Mucosa of descending colon (tissue), 3 donors: ENCODE measurements at regions not wholly inside any gene's neighbourhood (a gene's known extent, or its start where the extent isn't known, plus 50 kb on each side); places are given as distances from the start of the nearest gene placed in this dataset.

ENCODE experiments used
- ATAC-seq: fragments of 200-7000 bp; cut with Tn5 transposase; one replicate; pipeline ENCODE4 v1.9.1; 2020; ENCODE audit warnings: mild to moderate bottlenecking, moderate library complexity
- DNase-seq, 3 donors: peaks; one replicate each; pipeline ENCODE4 v3.0.0-alpha.2; 2020
- H3K36me3 ChIP-seq: fragments of 200-600 bp; one replicate; pipeline ENCODE4 v1.8.0; 2021; ENCODE audit warnings: low read depth, mild to moderate bottlenecking
- H3K4me1 ChIP-seq: fragments of 200-600 bp; one replicate; pipeline ENCODE4 v1.8.0; 2021; ENCODE audit warnings: low read depth, mild to moderate bottlenecking
- H3K4me3 ChIP-seq: fragments of 200-600 bp; one replicate; pipeline ENCODE4 v1.8.0; 2021; ENCODE audit warnings: mild to moderate bottlenecking
- H3K9me3 ChIP-seq: fragments of 200-600 bp; one replicate; pipeline ENCODE4 v1.8.0; 2021; ENCODE audit warnings: mild to moderate bottlenecking
- intact Hi-C, 2 donors: fragments of 100-400 bp; cut with DNase I in 1 of 2; cut with micrococcal nuclease in 1 of 2; formaldehyde crosslinking; loops; one replicate each; pipeline versions ENCODE4 v1.11.0 to v1.11.1; 2022; cut with DNase I, micrococcal nuclease
- TF ChIP-seq, protein P1 (sequence below): fragments of 200-600 bp; IDR thresholded peaks from one replicate; pipeline ENCODE4 v1.8.0; 2022; ENCODE audit warnings: antibody characterized with exemption, mild to moderate bottlenecking
- donor health status: DM: no; HTN: no; CAD: no; lungs with moderate emphysema.
- donor health status: DM: no; HTN: no; CAD: no.
- donor health status: DM: no; HTN: yes; CAD: no.

DNA sequence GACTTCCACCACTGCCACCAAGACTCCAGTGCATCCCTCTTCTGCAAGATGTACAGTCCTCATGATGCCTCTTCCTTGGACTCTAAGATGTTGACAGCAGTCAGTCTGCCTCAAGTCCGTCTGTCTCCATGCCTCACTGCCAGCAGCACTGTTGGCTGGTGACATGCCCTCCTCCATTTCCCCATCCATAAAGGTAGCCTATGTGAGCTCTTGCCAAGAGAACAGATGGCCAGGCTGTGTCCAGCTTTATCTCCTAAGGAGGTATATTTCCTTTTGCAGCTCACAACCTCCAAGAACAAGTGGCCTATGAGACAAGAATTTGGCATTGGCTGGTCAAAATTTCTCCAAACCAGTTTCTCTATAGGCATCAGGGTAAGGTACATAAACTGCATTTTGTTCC is 149.3 kb upstream of the HNRNPA3 start:
- H3K4me1 ChIP-seq = no peaks in the 10 kb centered on the region
- intact Hi-C loops = no loop called here
- TF ChIP-seq, protein P1, sequence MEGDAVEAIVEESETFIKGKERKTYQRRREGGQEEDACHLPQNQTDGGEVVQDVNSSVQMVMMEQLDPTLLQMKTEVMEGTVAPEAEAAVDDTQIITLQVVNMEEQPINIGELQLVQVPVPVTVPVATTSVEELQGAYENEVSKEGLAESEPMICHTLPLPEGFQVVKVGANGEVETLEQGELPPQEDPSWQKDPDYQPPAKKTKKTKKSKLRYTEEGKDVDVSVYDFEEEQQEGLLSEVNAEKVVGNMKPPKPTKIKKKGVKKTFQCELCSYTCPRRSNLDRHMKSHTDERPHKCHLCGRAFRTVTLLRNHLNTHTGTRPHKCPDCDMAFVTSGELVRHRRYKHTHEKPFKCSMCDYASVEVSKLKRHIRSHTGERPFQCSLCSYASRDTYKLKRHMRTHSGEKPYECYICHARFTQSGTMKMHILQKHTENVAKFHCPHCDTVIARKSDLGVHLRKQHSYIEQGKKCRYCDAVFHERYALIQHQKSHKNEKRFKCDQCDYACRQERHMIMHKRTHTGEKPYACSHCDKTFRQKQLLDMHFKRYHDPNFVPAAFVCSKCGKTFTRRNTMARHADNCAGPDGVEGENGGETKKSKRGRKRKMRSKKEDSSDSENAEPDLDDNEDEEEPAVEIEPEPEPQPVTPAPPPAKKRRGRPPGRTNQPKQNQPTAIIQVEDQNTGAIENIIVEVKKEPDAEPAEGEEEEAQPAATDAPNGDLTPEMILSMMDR = no peak
- H3K36me3 ChIP-seq = no peaks in the 10 kb centered on the region
- ATAC-seq = no peak
- DNase-seq = no peak
- no peak overlapping the region for H3K4me3 ChIP-seq
- no peaks in the 10 kb centered on the region for H3K9me3 ChIP-seq

DNA sequence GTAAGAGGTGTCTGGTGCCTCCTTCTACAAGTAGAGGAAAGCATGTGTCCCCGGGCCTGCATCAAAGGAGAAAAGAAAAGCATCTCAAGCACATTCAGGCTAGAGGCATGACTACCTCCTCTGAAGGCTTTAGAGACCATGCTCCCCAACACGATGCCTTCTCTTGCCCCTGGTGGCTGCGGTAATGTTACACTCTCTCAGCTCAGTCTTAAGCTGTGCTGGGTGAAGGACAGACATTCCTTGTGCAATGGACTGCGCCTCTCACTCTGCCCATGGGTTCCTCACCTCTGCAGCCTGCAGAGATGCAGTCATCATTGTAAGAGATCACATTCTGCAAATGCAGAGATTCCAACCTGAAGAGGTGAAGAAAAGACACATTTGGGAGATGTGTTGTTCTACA is 148.2 kb upstream of the HNRNPA3 start:
- TF ChIP-seq, protein P1 = no peak
- H3K4me3 ChIP-seq = no peak overlapping the region
- H3K36me3 ChIP-seq = no peaks in the 10 kb centered on the region
- no peaks in the 10 kb centered on the region for H3K9me3 ChIP-seq
- ATAC-seq = no peak
- no peak for DNase-seq
- intact Hi-C loops = no loop called here
- no peaks in the 10 kb centered on the region for H3K4me1 ChIP-seq

GRCh38 chr2:177068967-177069366 is 143.6 kb upstream of the HNRNPA3 start:
- intact Hi-C loops = no loop called here
- no peak overlapping the region for H3K4me3 ChIP-seq
- H3K9me3 ChIP-seq = no peaks in the 10 kb centered on the region
- ATAC-seq (no peak), DNase-seq (no peak)
- H3K36me3 ChIP-seq = no peaks in the 10 kb centered on the region
- H3K4me1 ChIP-seq = no peaks in the 10 kb centered on the region
- TF ChIP-seq, protein P1 = no peak

GRCh38 chr2:177072090-177072489 is 140.5 kb upstream of the HNRNPA3 start:
- no peaks in the 10 kb centered on the region for H3K36me3 ChIP-seq
- H3K4me1 ChIP-seq = no peaks in the 10 kb centered on the region
- intact Hi-C loops = no loop called here
- DNase-seq (no peak), ATAC-seq (no peak)
- no peak overlapping the region for H3K4me3 ChIP-seq
- TF ChIP-seq, protein P1 = no peak
- no peaks in the 10 kb centered on the region for H3K9me3 ChIP-seq

DNA sequence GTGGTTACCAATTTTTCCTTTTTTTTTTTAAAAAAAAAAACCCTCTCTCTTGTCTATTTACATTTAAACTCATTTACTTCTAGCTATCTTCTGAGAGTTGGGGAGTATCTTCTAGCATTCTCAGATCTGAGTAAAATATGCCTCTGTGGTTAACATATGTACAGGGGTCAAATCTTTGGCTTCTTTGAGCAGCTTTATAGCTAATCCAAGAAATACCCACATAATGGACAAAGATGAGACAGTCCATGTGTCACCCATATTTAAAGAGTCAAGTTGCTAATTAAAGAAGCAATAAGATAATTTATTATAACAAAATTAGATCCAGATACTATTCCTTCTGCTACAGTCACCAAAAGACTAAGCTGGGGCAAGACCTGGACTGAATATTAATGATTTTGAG is 139.0 kb upstream of the HNRNPA3 start:
- ATAC-seq (no peak), DNase-seq (no peak)
- no peaks in the 10 kb centered on the region for H3K4me1 ChIP-seq
- intact Hi-C loops = no loop called here
- no peaks in the 10 kb centered on the region for H3K9me3 ChIP-seq
- TF ChIP-seq, protein P1 = no peak
- H3K36me3 ChIP-seq = no peaks in the 10 kb centered on the region
- no peak overlapping the region for H3K4me3 ChIP-seq

GRCh38 chr2:177074099-177074710 is 138.4 kb upstream of the HNRNPA3 start:
- TF ChIP-seq, protein P1 = no peak
- H3K36me3 ChIP-seq = no peaks in the 10 kb centered on the region
- no peak for DNase-seq
- no peak overlapping the region for H3K4me3 ChIP-seq
- intact Hi-C loops = no loop called here
- no peaks in the 10 kb centered on the region for H3K4me1 ChIP-seq
- ATAC-seq = no peak
- no peaks in the 10 kb centered on the region for H3K9me3 ChIP-seq
